Uterus (tissue), 3 donors: ENCODE measurements at regions not wholly inside any gene's neighbourhood (a gene's known extent, or its start where the extent isn't known, plus 50 kb on each side); places are given as distances from the start of the nearest gene placed in this dataset. TPM values are rescaled to one million over a fixed set of nuclear protein-coding genes. Genes with fewer than 3 reads are reported as not detected.
"Not testable (repeated sequence)": the region's sequence is repeated elsewhere in the genome, so short reads cannot be mapped to it uniquely, and the experiment has no call there.

Experiments used
- DNase-seq, 2 donors: peaks; one replicate each; pipeline ENCODE4 v3.0.0-alpha.2; 2019 to 2020
- H3K27ac ChIP-seq, 2 donors: fragments of 200-600 bp; sonication (generic); 1 replicate in 1 of 2; 2 replicates in 1 of 2; pipeline ENCODE4 v1.5.1; 2016 to 2018
- H3K27me3 ChIP-seq, 2 donors: fragments of 200-600 bp; sonication (generic); one replicate each; pipeline ENCODE4 v1.5.1; 2018 to 2019; ENCODE audit warnings: control low read depth in 1 of 2
- H3K36me3 ChIP-seq, 2 donors: fragments of 200-600 bp; sonication (generic); one replicate each; pipeline ENCODE4 v1.5.1; 2019; ENCODE audit warnings: control low read depth in 1 of 2
- H3K4me1 ChIP-seq, 2 donors: fragments of 200-600 bp; sonication (generic); one replicate each; pipeline ENCODE4 v1.5.1; 2018 to 2019; ENCODE audit warnings: control low read depth in 1 of 2
- H3K4me3 ChIP-seq, 2 donors: fragments of 200-600 bp; sonication (generic); 1 replicate in 1 of 2; 2 replicates in 1 of 2; pipeline ENCODE4 v1.5.1; 2018 to 2019; ENCODE audit warnings: mild to moderate bottlenecking in 1 of 2
- H3K9me3 ChIP-seq, 2 donors: fragments of 200-600 bp; sonication (generic); one replicate each; pipeline ENCODE4 v1.5.1; 2019; ENCODE audit warnings: control low read depth in 1 of 2
- CTCF ChIP-seq, 4 experiments: fragments of 200-600 bp in 2 of 4; fragments of 450-650 bp in 2 of 4; sonication (generic) in 2 of 4; IDR thresholded peaks; one replicate each; pipeline ENCODE4 v1.5.1; 2016 to 2019; ENCODE audit warnings: antibody characterized with exemption in 4 of 4, mild to moderate bottlenecking in 2 of 4, moderate library complexity in 1 of 4
- POLR2A ChIP-seq, 2 donors: fragments of 450-650 bp; IDR thresholded peaks; one replicate each; pipeline ENCODE4 v1.6.1; 2016; ENCODE audit warnings: antibody characterized with exemption in 2 of 2, mild to moderate bottlenecking in 1 of 2, moderate library complexity in 1 of 2
- intact Hi-C: fragments of 100-400 bp; cut with DNase I; formaldehyde crosslinking; loops from one replicate; pipeline ENCODE4 v1.15.1; 2023; ENCODE audit warnings: low total_unique reads
- small RNA-seq: library from RNA; depleted of rRNA; stranded (forward); fragments of <200 nt; gene quantifications from one replicate; pipeline ENCODE3, GENCODE V24; 2016
- donor health status: DM: yes; HTN: yes; CAD: no.

GRCh38 chrX:137119049-137119448, 85.3 kb upstream of the GPR101 start:
- Histone ChIP-seq H3K27ac (no peak overlapping the region), H3K27me3 (peaks cover 0 to 8% of the 10 kb centered on the region in 2 donors), H3K9me3 (no peaks in the 10 kb centered on the region), H3K4me1 (no peaks in the 10 kb centered on the region), H3K4me3 (no peak overlapping the region), H3K36me3 (no peaks in the 10 kb centered on the region)
- no peak for DNase-seq
- intact Hi-C loops: no loop called here
- no peak for TF ChIP-seq CTCF (IDR thresholded peaks at IDR 0.05)
- no peak for TF ChIP-seq POLR2A (IDR thresholded peaks at IDR 0.05)

DNA sequence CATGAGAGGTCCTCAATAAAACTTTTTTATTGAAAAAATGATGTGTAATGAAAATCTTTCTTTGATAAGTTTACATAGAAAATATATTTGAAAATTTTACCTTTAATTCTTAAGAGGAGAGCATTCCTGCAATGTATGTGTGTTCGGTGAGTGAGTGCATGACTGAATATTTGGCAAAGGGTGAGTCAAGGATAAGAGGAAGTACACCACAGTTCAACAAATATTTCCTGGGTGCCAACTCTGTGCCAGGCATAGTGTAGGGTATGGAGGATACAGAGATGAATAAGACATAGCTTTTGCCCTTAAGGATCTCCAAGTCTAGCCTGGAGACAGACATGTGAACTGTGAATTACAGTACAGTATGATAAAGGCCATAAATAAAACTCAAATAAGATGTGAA, 84.7 kb upstream of the GPR101 start:
- no peak for DNase-seq
- intact Hi-C loops: no loop called here
- H3K9me3 ChIP-seq: no peaks in the 10 kb centered on the region
- TF ChIP-seq POLR2A (IDR thresholded peaks at IDR 0.05): no peak
- no peak for TF ChIP-seq CTCF (IDR thresholded peaks at IDR 0.05)
- H3K27me3 ChIP-seq: peaks cover 0 to 8% of the 10 kb centered on the region in 2 donors
- no peak overlapping the region for H3K4me3 ChIP-seq
- H3K27ac ChIP-seq: no peak overlapping the region
- no peaks in the 10 kb centered on the region for H3K4me1 ChIP-seq
- H3K36me3 ChIP-seq: no peaks in the 10 kb centered on the region

DNA sequence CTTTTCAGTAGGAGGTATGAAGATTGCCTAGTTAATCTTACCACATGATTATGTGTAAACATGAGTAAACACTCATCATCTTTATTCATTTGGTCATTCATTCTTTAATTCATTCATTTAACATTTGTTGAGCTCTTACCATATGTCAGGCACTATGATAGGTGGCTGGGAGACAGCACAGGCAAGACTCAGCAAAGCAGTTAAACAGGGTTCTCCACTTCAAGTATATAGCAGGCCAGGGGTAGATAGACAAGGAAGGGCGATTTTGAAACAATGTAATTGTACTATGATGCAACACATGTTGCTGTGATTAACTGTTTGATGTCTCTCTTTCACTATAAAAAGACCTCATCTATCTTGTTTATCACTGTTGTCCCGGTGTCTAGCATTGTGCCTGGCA, 84.3 kb upstream of the GPR101 start:
- TF ChIP-seq CTCF (IDR thresholded peaks at IDR 0.05) (no peak), POLR2A (IDR thresholded peaks at IDR 0.05) (no peak)
- no peak overlapping the region for H3K4me3 ChIP-seq
- intact Hi-C loops: no loop called here
- peaks cover 0 to 8% of the 10 kb centered on the region in 2 donors for H3K27me3 ChIP-seq
- H3K27ac ChIP-seq: no peak overlapping the region
- no peaks in the 10 kb centered on the region for H3K36me3 ChIP-seq
- no peaks in the 10 kb centered on the region for H3K9me3 ChIP-seq
- DNase-seq: no peak
- no peaks in the 10 kb centered on the region for H3K4me1 ChIP-seq

- H3K27ac ChIP-seq, H3K36me3 ChIP-seq, intact Hi-C loops, H3K4me3 ChIP-seq, H3K9me3 ChIP-seq, H3K4me1 ChIP-seq, H3K27me3 ChIP-seq, DNase-seq: not testable (repeated sequence)
Measured at GRCh38 chrX:137107877-137108276, 74.1 kb upstream of the GPR101 start.

DNA sequence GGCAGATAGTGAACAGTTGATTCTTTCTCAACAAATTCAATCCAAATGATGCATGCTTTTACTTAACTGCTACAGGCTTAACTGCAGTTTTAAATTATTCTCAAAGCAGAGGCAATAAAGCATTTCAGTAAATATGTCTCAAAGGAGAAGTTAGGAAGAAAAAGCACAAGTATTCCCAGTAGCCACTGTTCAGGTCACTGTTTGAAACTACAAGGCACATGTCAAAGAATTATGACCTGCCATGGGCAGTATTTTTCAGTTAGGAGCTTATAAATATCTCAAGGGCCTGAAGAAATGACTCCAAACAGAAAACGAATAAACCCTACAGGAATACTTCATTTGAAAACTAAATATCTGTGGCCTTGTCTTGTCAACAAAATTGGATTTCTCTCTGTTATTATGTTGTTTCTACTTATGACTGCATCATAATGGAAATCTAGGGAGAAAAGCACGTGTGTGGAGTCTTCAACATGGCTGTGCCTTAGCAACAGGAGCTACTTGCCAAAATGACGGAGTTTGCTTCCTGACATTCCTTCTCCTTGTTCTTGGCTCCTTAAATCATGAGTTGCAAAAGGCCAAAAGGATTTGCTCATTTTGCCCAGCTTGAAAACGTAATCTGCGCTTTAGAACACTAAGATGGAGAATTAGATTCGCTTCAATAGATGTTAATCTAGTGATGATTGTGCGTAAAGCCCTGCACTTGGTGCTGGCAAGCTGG, 67.6 kb upstream of the GPR101 start:
- intact Hi-C loops: no loop called here
- DNase-seq: no peak
- TF ChIP-seq CTCF (IDR thresholded peaks at IDR 0.05) (no peak), POLR2A (IDR thresholded peaks at IDR 0.05) (no peak)
- no peaks in the 10 kb centered on the region for H3K9me3 ChIP-seq
- no peak overlapping the region for H3K27ac ChIP-seq
- no peaks in the 10 kb centered on the region for H3K27me3 ChIP-seq
- no peaks in the 10 kb centered on the region for H3K36me3 ChIP-seq
- no peak overlapping the region for H3K4me3 ChIP-seq
- H3K4me1 ChIP-seq: no peaks in the 10 kb centered on the region

Small RNA genes lying in the stretch of these regions (small RNA-seq; reads per million reads assigned to genes)
- not detected for gene AL355309.1
